HG02588 (cell line): ENCODE measurements at regions not wholly inside any gene's neighbourhood (a gene's known extent, or its start where the extent isn't known, plus 50 kb on each side); places are given as distances from the start of the nearest gene placed in this dataset.
"Not testable (repeated sequence)": the region's sequence is repeated elsewhere in the genome, so short reads cannot be mapped to it uniquely, and the experiment has no call there.

Experiments used
- ATAC-seq: cut with Tn5 transposase; IDR thresholded peaks from one replicate; pipeline ENCODE4 v1.9.1; 2021; ENCODE audit warnings: mild to moderate bottlenecking, moderate library complexity; ENCODE audit not compliant: unreplicated experiment

DNA sequence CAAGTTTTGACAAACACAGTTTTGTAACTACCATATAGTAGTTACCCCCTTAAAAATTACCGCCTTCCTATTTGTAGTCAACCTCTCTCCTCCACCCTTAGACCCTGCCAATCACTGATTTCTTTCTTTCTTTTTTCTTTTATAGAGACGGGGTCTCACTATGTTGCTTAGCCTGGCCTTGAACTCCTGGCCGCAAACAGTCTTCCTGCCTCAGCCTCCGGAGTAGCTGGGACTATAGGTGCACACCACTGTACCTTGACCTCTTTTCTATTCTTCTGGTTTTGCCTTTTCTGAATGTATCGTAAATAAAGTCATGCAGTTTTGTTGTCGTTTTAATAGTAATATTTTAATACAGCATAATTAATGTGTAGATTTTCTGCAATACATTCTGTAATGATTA, 460.3 kb downstream of the EPM2A start:
- no peak for ATAC-seq

DNA sequence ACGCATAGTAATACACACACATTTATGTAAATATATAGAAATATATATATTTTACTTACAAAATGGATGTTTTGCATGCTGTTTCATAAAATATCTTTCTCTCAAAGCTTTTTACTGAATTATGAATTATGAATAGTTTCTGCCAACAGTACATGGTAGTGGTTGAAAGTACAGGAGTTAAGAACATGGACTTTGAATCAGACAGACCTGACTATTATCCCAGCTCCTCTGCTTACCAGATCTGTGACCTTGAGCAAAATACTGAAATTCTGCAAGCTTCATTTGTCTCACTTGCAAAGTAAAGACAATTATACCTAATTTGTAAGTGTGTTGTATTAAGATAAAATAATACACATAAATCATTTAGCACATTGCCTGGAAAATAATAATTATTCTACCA, 459.5 kb downstream of the EPM2A start:
- ATAC-seq: no peak

DNA sequence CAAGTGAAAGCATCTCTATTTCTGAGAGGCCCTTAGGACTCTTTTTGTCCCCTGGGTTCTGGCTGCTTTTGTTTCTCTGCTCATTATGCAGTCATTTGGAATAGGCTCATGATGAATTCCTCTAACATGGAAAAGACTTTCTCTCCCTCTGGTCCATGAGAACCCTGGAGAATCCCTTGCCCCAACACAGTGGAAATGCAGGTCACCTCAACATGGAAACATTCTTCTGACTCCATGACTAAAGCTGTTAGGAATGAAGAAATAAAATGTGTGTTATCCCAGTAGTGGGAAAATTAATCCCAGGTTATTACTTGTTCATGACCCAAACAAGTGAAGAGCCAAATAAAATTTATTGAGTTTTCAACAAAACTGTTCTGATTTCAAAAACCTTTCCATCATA, 458.6 kb downstream of the EPM2A start:
- ATAC-seq: no peak

DNA sequence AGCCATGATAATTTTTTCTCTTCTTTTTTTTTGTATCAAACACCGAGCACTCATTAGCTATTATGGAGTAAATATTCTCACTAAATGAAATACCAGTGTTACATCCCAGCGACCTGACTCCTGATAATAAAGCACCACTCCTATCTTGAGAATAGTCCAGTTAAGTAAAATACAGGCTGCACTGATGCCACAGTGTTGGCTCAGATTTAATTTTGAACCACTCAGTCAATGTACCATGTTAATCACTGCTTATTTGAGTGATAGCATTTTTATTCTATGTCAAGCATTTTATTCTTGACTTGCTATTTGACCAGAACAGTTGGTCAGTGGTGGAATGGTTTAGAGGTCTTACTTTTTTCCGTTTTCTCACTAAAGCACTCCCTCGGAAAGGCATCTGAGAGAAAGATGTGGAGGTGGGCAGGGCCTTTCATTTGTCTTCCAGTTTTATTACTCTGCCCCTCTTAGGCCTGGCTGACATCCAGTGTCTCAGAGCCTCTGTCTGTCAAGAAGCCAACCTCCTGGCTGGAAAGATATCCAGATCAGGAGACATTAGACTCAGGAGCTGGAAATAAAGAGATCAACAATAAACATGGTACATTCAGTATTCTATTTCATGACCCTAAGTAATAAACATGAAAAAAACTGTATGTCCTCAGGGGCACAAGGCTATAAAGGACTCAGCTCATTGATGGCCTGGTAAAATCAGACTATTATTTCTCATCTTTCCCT, 457.8 kb downstream of the EPM2A start:
- no peak for ATAC-seq

DNA sequence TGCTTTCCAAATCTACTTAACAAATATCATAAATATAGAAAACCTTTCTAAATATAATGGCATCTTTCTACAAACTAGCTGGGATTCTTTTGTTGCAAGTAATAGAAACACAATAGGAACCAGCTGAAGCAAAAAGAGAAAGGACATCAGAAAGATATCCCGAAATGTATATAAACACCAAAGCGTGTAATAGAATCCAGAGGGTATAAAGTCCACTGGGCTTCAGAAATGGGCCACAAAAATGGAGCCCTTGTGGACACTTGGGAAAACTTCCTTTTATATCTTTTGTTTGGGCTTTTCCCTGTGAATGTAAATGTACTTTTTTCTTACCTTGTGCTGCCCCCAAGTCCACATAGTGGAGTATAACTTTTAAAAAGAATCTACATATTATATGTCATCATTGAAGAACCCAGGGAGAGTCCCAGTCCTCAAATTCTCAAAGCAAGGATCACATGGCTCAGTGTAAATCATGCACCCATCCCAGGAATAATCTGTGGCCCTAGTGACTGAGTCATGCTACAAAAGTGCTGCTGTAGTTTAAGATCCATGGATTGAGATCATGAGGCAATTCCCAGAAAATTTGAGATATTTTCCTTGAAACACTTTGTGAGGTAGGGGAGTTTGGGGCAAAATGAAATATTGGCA, 457.0 kb downstream of the EPM2A start:
- ATAC-seq: no peak

DNA sequence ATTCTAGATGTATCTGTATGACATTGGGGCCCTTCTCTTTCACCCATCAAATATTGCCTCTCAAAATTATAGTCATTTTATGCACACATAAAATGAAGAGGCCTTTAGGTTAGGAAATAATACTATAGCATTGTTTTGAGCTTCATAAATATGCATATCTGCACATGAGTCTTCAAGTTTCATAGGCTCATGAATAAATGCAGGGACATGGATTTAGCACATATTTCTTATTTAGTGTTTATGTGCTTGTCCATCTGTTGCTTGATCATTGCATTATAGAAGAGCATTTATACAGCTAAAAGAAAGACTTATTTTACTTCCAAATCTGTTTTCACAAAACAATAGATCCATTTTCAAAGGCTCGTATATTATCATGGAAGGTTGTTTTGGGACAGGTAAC, 455.8 kb downstream of the EPM2A start:
- ATAC-seq: no peak

DNA sequence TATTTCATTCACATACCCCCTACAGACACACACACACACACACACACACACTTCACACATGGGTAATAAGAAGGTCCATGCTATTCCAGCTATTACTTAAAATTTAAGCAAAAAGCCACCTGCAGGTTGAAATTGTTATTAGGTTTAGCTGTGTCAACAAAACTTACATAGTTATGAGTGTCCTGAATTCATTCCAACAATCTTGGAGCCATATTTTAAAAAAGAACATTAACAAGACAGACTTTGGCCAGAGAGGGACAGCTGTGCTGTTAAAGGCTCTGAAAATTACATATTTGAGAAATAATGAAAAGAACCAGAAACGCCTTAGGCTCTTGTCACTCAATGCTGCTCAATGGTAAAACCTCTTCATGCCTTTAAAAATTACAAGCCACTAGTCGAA, 455.3 kb downstream of the EPM2A start:
- no peak for ATAC-seq

DNA sequence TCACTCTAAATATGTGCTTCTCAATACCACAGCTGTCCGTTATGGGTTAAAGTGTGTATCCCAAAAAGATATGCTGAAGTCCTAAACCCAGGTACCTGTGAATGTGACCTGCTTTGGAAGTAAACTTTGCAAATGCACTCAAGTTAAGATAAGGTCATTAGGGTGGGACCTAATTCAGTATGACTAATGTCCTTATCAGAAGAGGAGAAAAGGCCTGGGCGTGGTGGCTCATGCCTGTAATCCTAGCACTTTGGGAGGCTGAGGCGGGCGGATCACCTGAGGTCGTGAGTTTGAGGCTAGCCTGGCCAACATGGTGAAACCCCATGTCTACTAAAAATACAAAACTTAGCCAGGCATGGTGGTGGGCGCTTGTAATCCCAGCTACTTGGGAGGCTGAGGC, 452.1 kb downstream of the EPM2A start:
- not testable (repeated sequence) for ATAC-seq

DNA sequence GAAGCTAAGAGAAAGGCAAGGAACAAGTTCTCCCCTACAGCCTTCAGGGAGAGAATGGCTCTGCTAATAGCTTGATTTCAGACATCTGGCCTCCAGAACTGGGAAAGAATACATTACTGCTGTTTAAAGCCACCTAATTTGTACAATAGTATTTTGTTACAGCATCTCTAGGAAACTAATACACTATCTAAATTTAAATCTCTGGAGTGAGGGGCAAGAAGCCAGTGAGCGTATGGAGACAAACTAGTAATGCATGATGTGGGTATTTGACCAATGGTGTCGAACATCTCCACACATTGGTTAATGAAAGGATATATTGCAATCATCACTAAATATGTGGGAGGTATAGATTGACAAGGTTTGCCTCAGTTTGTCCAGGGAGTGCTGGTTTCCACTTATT, 451.5 kb downstream of the EPM2A start:
- ATAC-seq: no peak

DNA sequence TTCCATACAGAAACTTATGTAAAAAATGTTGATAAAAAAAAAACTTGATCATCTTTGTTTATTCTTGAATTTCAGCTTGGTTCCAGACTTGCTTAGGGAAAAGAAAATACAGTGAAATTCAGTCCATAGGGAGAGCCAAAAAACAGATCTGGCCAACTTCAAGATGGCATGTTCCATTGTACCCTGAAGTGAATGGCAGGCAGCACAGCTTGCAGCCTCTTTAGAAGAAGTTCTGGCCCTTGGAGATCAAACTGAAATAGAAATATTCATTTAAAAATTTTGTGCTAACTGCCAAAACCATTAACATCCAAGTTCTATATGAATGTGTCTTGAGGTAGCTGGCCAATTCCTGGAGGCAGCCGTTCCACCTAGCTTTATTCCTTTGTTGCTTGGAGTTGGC, 448.4 kb downstream of the EPM2A start:
- no peak for ATAC-seq

DNA sequence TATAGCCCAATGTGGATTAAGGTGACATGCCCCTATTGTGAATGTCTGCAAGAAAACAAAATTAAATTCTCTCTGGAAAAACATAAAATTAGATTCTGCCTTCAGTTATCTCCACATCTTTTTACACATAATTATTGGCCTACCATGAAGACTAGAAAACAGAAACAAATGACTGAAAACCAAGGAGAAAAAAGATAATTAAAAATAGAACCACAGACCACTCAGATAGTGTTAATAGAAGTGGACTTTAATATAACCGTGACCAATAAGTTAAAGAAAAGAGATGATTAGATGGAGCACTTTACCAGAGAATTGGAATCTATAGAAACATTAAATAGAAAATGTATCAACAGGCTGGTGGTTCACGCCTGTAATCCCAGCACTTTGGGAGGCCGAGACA, 445.7 kb downstream of the EPM2A start:
- no peak for ATAC-seq

DNA sequence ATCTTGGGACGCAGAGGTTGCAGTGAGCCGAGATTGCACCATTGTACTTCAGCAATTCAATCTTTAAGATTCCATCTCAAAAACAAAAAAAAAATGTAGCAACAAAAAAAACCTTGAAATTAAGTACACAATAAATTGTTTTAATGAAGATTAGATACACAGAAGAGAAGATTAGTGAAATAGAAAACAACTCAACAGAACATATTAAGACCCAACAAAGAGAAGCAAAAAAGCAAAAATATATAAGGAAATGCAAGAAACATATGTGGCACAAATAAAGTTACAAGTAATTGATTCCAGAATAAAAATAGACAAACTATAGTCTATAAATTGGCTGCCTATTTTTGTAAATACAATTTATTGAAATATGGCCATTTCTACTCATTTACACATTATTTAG, 445.2 kb downstream of the EPM2A start:
- no peak for ATAC-seq

DNA sequence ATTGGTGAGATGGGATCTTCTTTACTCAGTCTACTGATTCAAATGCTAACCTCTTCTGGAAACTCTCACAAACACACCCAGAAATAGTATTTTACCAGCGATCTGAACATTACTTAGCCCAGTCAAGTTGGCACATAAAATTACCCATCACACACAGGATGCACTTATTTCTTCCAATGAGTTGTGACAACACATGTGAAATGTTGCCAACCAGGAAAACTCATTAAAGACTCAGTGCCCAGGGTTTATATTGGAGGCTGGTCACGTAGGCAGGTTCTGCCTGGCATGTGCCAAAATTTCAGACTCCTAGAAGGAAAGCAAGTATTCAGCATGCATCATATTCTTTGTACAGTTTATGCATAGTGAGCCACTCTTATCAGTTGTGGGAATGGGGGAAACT, 443.3 kb downstream of the EPM2A start:
- ATAC-seq: no peak

DNA sequence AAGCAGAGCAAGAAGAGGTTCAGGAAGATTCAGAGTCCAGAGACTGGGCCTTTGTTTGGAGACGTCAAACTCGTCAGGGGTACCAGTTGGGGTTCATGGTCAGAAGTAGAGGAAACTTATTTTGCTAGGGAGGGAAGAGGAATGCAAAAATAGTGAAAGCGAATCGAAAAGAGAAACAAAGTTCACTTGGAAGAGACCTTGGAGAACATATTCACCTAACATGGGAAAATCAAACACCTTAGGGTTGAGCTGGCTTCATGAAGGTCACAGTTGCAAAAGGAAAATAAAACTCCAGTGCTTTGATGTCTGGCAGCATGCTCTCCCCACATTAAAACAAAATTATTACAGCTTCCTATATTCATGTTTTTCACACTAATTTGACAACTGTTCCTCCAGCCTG, 440.4 kb downstream of the EPM2A start:
- ATAC-seq: no peak

DNA sequence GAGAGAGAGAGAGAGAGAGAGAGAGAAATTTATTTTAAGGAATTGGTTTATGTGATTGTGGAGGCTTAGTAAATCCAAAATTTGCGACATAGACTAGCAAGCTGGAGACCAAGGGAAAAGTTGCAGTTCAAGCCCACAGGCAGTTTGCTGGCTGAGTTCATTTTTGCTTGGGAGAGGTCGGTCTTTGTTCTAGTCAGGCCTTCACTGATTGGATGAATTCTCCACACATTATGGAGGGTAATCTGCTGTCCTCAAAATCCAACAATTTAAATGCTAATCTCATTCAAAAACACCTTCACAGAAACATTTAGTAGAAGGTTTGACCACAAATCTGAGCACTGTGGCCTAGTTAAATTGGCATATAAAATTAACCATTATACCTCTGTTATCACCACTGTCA, 439.6 kb downstream of the EPM2A start:
- ATAC-seq: no peak

DNA sequence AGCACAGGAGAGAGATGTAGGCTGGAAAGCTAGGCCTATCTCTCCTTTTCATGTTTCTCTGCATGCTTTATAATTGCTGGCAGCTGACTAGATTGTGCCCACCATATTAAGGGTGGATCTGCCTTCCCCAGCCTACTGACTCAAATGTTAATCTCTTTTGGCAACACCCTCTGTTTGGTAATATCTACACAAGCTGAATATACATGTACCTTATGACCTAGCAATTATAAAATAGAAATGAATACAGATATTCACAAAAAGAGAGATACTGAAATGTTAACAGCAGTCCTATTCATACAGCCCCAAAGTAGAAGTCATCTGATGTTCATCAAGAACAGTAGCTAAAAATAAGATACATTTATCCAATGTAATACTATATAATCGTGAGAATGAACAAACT, 429.6 kb downstream of the EPM2A start:
- no peak for ATAC-seq

DNA sequence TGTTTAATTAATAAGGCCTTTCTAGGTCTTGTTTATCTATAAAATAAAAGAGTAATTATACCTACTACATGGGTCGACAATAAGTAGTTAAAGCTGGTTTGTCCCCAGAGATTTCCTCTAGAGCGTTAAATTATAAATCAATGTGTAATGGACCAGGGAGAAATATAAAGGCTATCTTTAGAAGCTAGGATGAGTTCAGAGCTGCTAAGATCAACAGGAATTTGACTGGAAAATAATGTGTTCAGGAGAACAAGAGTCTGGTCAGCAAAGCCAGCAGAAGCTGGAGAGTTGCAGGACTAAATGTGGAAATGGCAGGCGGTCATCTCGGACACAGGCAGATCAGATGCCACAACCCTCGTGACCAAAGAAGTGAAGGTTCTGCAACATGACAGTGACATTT, 428.8 kb downstream of the EPM2A start:
- ATAC-seq: no peak

DNA sequence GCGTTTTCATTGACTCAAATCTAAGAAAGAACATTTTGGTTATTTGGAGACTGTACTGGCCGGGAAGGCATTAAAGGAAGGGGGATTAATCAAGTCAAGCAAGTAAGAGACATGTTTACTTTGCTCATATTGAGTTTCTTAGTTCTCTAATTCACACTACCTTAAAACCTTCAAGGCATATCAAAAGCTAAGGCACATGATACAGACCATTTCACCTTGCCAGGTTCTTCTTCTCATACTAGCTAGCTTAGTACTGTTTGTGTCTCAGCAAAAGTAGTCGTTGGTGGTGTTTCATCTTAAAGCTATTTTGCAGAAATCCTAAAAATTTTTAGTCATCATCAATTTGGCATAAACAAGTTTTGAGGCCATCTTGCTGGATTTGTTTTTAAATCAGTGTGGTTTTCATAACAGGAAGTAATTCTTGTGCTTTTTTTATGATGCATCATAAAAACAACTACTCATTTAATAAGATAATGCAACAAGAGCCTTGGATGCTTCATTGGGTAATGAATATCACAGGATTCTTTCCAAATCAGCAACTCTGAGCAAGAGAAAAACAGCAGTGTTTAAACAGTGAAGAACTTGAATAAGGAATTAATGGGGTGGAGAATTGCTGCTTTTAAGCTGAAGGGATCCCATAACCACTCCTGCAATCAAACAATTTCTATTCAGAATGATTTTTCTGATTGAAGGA, 425.3 kb downstream of the EPM2A start:
- ATAC-seq: no peak

DNA sequence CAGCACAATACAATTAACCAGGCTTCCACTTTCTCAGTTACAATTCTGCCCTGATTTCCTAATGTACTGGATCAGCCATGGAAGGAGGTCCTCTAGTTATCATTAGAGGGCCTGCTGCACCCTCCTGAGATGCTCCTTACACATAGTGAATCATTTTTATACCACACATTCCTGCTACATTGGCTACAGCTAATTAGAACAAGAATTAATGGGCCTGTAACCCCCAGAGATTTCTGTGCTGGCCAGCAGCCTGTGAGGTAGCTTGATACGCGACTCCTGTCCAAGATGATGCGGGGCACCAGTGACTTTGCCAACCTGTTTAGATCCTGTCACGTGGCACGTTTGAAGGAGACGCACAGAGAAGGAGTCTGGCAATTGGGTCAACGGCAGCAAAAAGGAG, 422.8 kb downstream of the EPM2A start:
- no peak for ATAC-seq

DNA sequence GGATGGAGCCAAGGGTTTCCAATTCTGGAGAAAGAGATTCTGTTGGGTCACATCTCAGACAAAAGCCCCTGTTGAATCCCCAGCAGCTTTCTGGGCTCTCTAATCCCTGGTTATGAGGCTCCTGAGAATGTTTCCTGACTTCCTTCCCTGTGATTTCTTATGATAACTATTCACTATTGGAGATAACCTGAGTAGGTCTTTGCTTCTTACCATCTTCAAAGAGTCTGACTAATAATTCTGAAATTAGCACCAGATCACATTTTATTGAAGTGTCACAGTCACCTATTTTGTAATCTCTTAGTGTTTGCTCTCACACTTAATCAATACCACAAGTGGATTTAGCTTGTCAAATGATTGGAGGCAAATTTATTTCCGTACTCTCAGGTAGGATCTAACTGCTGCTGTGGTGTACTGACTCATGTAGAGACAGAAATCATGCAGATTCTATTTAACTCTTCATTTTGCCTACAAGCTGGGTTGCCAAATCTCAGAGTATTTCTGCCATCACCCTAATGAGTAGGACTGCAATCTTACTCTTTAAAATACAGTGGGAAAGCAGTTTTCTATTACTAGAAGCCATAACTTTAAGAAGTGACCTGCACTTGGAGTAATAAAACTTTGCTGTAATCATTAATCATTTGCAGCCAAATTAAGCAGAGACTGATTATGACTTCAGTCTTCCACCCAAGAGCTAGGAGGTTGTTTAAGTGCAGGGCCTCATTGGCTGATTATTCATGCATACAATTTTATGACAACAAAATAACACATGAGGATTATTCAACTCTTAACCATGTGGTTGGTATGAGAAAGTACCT, 422.1 kb downstream of the EPM2A start:
- no peak for ATAC-seq

DNA sequence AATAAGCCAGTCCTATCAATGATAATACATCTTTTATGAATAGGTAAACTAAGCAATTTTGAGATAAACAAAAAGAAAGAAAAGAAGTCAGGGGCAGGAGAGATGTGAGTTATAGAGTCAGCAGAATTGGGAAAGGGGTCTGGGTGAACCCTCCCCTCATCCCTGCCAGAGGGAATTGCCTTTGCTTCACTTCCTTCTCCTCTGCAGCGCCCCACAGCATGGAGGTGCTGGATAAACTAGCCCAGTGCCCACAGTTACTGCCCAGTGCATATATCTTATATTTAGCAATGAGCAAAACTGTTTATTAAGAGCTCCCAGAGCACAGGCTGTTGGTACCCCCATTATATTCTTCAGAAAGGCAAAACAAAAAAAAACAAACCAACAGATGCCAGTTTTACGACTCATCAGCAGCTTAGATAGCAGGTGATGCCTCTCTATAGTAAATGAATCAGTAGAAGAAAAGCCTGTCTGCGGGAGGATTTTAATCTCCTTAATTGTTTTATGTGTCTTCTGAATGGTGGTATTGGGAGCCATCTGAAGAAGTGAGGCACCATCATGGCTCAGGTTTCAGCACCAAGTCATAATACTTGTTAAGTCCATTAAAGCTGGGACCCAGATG, 419.2 kb downstream of the EPM2A start:
- ATAC-seq: no peak
